GM10248 (cell line): ENCODE measurements at regions not wholly inside any gene's neighbourhood (a gene's known extent, or its start where the extent isn't known, plus 50 kb on each side); places are given as distances from the start of the nearest gene placed in this dataset.
"Not testable (repeated sequence)": the region's sequence is repeated elsewhere in the genome, so short reads cannot be mapped to it uniquely, and the experiment has no call there.

Source experiments
- CTCF ChIA-PET: fragments of 300-600 bp; sonication (Branson Sonifier 250); formaldehyde crosslinking; extraction: SDS; loops from one replicate; lab custom pipeline; 2021; ENCODE audit warnings: antibody characterized with exemption; lab: Yijun Ruan, JAX
- POLR2A ChIA-PET: fragments of 350-650 bp; sonication (Branson Sonifier 250); formaldehyde crosslinking; extraction: SDS; loops from one replicate; lab custom pipeline; 2020; ENCODE audit warnings: antibody characterized with exemption; lab: Yijun Ruan, JAX
- DNase-seq: peaks from one replicate; pipeline ENCODE4 v3.0.0; 2012; ENCODE audit errors: extremely low spot score
- CTCF ChIP-seq: IDR thresholded peaks from 2 replicates; pipeline ENCODE4 v1.5.1; 2012; ENCODE audit warnings: mild to moderate bottlenecking, low read depth; ENCODE audit errors: extremely low read depth, missing control alignments, control extremely low read depth

GRCh38 chr2:125418483-125418882, 1237.5 kb upstream of the GYPC start:
- ChIA-PET CTCF (no interaction called here), POLR2A (no interaction called here)
- TF ChIP-seq CTCF, result no peak
- no peak for DNase-seq

DNA sequence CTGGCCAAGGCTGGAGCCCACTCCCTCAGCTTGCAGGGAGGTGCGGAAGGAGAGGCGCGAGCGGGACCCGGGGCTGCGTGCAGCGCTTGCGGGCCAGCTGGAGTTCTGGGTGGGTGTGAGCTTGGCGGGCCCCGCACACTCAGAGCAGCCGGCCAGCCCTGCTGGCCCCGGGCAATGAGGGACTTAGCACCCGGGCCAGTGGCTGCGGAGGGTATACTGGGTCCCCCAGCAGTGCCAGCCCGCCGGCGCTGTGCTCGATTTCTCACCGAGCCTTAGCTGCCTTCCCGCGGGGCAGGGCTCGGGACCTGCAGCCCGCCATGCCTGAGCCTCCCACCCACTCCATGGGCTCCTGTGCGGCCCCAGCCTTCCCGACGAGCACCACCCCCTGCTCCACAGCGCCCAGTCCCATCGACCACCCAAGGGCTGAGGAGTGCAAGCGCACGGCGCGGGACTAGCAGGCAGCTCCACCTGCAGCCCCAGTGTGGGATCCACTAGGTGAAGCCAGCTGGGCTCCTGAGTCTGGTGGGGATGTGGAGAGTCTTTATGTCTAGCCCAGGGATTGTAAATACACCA, 1233.7 kb upstream of the GYPC start:
- CTCF ChIA-PET, POLR2A ChIA-PET, DNase-seq: not testable (repeated sequence)

- TF ChIP-seq CTCF, result no peak
- ChIA-PET CTCF (interaction anchor here (0.7 to 3.8 kb wide), 2 partner anchors 12 to 13 kb away, joined by 3 to 13 read pairs; no protein-coding TSS in a partner anchor), POLR2A (no interaction called here)
- DNase-seq, result no peak
These were observed 1231.6 kb upstream of the GYPC start for GRCh38 chr2:125424266-125424785.

- no peak for DNase-seq
- POLR2A ChIA-PET, result no interaction called here
- CTCF ChIA-PET, result interaction anchor here (1.1 to 1.8 kb wide), 2 partner anchors 15 to 42 kb away, joined by 4 to 5 read pairs; no protein-coding TSS in a partner anchor
- TF ChIP-seq CTCF, result no peak
These were observed 1228.1 kb upstream of the GYPC start for GRCh38 chr2:125427721-125428315.

- TF ChIP-seq CTCF, result no peak
- DNase-seq, result no peak
- POLR2A ChIA-PET, result no interaction called here
- CTCF ChIA-PET, result interaction anchor here (1.9 to 2.7 kb wide), 2 partner anchors 10 kb away, joined by 6 to 10 read pairs; no protein-coding TSS in a partner anchor
These were observed 1211.9 kb upstream of the GYPC start for GRCh38 chr2:125444106-125444505.

DNA sequence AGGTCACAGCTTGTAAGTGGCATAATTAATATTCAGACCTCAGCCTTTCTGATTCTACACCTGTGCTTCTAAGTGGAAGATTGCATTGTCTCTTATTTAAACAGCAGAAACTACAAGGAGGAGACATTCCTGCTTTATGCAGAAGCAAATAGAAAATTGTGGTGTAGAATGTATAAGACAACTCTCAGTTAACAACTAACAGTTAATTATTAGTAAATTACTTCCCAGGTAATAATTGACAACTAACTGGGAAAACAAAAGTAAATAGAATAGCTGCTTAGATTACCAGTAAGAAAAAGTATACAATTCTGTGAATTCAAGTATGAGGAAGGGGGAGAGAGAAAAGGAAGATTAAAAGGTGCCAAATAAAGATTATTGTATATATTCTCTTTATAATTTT, 1210.5 kb upstream of the GYPC start:
- ChIA-PET POLR2A (no interaction called here), CTCF (interaction anchor here (1.1 to 2.7 kb wide), 4 partner anchors 9 to 11 kb away, joined by 4 to 12 read pairs (median 8); no protein-coding TSS in a partner anchor)
- TF ChIP-seq CTCF, result no peak
- no peak for DNase-seq

DNA sequence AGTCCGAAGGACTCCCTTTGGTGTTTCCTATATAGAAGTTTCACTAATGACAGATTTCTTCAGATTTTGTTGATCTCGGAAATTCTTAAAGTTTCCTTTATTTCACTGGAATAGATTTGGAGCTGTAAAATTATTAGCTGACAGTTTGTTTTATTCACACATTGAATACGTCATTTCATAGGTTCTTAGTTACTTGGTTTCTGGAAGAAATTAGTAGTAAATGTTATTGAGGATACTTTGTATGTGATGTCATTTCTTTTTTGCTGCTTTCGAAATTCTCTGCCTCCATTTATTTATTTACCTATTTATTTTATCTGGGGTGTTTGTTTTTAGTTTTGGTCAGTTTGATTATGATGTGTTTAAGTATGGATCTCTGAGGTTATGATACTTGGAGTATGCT, 1205.9 kb upstream of the GYPC start:
- ChIA-PET CTCF (no interaction called here), POLR2A (no interaction called here)
- DNase-seq, result no peak
- no peak for TF ChIP-seq CTCF
